ENCODE measurements at regions not wholly inside any gene's neighbourhood (a gene's known extent, or its start where the extent isn't known, plus 50 kb on each side); places are given as distances from the start of the nearest gene placed in this dataset.

GRCh38 chr16:5396880-5397279, 299.3 kb upstream of the EEF2KMT start:
- dilution Hi-C loops (cut with MboI; ENCODE audit: extremely low pct_ligation_motif_present, low sequenced_read_pairs) (no loop called here), intact Hi-C loops (cut with micrococcal nuclease) (no loop called here)
- Histone ChIP-seq H2AFZ (ENCODE audit: low read depth, low read length) (no peak overlapping the region), H4K20me1 (replicated peaks; ENCODE audit: control insufficient read depth, extremely low read depth, insufficient read depth, low read length) (no peaks in the 10 kb centered on the region), H3K9me1 (replicated peaks; ENCODE audit: control insufficient read depth, extremely low read depth, insufficient read depth, low read length) (no peaks in the 10 kb centered on the region), H3K4me1 (ENCODE audit: control insufficient read depth, extremely low read depth, insufficient read depth, low read length) (no peaks in the 10 kb centered on the region), H3K4me2 (ENCODE audit: insufficient read depth, low read length) (no peak overlapping the region), H3K79me2 (ENCODE audit: control insufficient read depth, insufficient read depth, low read length) (no peaks in the 10 kb centered on the region), H3K36me3 (ENCODE audit: control insufficient read depth in 2 of 2, extremely low read depth in 1 of 2, insufficient read depth in 2 of 2, low read length in 2 of 2) (no peaks in the 10 kb centered on the region), H3K27ac (ENCODE audit: insufficient read depth, low read depth, low read length) (no peak overlapping the region), H3K9me3 (replicated peaks; ENCODE audit: control insufficient read depth, insufficient read depth, low read length) (peaks cover 10% of the 10 kb centered on the region), H3K9ac (replicated peaks; ENCODE audit: extremely low read depth, insufficient read depth, low read length) (no peak overlapping the region), H3K4me3 (replicated peaks in 1 of 3; ENCODE audit: insufficient read depth in 1 of 3, low read depth in 1 of 3, low read length in 3 of 3) (no peak overlapping the region), H3K27me3 (ENCODE audit: control insufficient read depth in 2 of 2, insufficient read depth in 2 of 2, low read length in 2 of 2) (no peaks in the 10 kb centered on the region)
- ChIA-PET POLR2A (no interaction called here), CTCF (no interaction called here)
- TF ChIP-seq POLR2AphosphoS5 (IDR thresholded peaks at IDR 0.05; ENCODE audit: insufficient read depth, low read depth, low read length) (no peak), GATA2 (IDR thresholded peaks at IDR 0.05; ENCODE audit: insufficient read depth, insufficient read length, low read depth, low read length) (no peak), MYC (IDR thresholded peaks at IDR 0.05; ENCODE audit: low read depth, low read length) (no peak), JUN (IDR thresholded peaks at IDR 0.05; ENCODE audit: borderline replicate concordance, insufficient read depth, insufficient read length, low read depth) (no peak), MAX (IDR thresholded peaks at IDR 0.05; ENCODE audit: insufficient read depth, insufficient read length) (no peak), EZH2 (IDR thresholded peaks at IDR 0.05; ENCODE audit: borderline replicate concordance, low read depth, low read length, severe bottlenecking) (no peak), POLR2A (IDR thresholded peaks at IDR 0.05; ENCODE audit: low read depth, low read length) (no peak), CTCF (IDR thresholded peaks at IDR 0.05; ENCODE audit: extremely low read depth in 1 of 2, insufficient read depth in 1 of 2, low read depth in 1 of 2, low read length in 2 of 2) (no peak), FOS (IDR thresholded peaks at IDR 0.05; ENCODE audit: borderline replicate concordance, insufficient read depth, low read length) (no peak)
- FAIRE-seq (no peak), DNase-seq (ENCODE audit: low read depth, low spot score) (no peak)
- no TSS peak for BruUV-seq (replicated peaks)
